Limb (tissue), 2 donors: ENCODE measurements at regions not wholly inside any gene's neighbourhood (a gene's known extent, or its start where the extent isn't known, plus 50 kb on each side); places are given as distances from the start of the nearest gene placed in this dataset.
"Not testable (repeated sequence)": the region's sequence is repeated elsewhere in the genome, so short reads cannot be mapped to it uniquely, and the experiment has no call there.

Experiments
- DNase-seq, 2 donors: peaks; one replicate each; pipeline ENCODE4 v3.0.0-alpha.2; 2016; ENCODE audit errors: extremely low spot score in 2 of 2

DNA sequence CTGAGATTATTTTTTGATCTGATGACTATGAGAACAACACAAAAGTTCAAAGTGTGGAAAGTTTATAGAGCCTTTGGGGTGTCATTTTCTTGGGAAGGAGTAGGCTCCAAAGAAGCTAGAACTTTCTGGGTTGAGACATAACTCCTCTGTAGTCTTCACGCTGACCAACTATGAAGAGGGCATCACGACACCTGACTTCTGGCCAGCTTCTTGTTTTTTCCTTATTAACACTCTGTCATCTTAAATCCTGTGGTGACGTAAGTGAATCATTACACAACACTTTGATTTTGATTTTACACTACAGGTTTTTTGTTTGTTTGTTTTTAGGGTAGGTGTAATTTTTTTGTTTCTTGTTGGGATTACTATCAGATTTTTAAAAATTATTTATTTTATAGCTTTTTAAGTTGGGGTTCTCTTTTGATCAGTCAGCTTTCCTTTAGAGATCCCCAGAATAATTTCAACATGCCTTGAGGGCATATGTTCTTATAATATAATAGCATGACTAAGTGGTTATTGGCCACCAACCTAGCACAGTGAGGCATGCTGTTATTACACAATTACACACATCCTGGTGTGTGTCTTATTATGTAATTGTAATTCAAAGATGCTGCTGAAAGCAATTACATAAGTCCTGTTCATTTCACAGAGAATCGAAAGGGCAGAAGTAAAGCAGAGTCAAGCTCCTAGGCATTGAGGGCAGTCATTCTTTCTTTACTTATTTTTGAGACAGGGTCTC, 281.6 kb upstream of the NOTCH2NLA start:
- not testable (repeated sequence) for DNase-seq

DNA sequence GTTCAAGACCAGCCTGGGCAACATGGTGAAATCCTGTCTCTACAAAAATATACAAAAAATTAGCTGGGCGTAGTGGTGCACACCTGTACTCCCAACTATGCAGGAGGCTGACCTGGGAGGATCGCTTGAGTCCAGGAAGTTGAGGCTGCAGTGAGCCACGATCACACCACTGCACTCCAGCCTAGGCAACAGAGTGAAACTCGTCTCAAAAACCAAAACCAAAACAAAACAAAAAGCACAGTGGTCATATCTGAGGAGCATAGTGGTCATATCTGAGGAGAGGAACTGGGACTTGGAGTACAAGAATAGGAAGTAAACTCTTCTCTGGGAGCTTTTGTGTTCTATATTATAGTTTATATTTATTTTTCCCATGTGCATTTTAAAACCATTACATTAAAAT, 275.3 kb upstream of the NOTCH2NLA start:
- DNase-seq: not testable (repeated sequence)

DNA sequence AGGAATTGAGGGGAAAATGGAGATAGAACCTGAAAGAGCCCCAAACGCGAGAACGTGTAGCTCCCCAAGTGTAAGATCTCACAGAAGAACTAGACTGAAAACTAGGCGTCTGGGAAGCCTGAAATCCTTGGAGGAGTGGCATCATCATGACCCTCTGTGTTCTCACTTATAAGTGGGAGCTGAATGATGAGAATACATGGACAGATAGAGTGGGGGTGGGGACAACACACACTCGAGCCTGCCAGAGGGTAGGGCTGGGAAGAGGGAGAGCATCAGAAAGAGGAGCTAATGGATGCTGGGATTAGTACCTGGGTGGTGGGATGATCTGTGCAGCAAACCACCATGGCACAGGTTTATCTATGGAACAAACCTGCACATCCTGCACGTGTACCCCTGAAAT, 258.7 kb upstream of the NOTCH2NLA start:
- not testable (repeated sequence) for DNase-seq

DNA sequence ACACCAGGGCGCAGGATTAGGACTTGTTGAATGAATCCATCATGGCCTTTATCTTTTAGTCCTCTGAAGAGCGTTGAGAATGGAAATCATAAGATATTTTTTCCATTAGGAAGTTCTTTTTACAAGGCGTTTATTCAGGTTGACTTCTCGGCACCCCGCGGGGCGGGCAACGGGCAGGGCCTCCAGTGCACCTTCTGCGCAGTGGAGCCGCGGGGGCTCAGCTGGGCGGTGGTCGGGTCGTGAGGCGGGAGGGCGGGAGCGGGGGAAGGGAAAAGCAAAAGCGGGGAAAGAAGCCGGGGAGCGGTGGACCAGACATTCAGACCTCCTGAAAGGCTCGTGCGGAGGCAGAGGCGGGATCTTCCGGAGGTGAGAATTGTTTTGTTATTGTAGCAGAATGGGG, 258.3 kb upstream of the NOTCH2NLA start:
- DNase-seq: not testable (repeated sequence)

DNA sequence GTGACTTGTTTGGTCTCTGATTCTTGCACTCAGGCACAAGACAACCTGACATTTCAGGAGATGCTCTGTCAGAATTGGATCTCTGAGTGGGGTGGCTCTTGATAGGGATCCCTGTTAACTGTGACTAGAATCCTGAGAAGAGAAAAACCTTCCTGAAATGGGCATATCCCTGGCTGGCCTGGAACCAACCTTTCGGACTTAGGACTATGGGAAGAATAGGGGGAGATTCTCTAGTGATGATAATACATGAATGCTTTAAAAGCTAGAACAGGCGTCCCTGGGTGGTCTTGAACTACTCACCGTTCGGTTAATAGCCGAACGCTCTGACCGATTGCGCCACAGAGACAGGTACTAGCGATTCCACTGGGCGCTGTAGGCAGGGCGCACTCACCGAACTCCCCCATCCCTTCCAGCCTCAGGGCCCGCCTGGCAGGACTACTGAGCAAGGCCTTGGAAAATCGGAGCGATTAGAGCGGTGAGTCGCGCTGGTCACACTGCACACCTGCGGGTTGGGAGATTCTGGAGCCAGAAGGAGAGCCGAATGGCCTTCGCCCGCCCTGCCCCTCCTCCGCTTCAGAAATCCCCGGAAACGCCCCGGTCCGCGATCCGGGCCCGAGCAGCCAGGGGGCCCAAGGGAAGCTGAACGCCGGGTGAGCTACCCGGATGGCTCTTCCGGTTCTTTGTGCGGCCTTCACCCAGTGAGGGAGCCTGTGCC, 257.6 kb upstream of the NOTCH2NLA start:
- peak in 1 of 2 donors; percentile 60 for DNase-seq

DNA sequence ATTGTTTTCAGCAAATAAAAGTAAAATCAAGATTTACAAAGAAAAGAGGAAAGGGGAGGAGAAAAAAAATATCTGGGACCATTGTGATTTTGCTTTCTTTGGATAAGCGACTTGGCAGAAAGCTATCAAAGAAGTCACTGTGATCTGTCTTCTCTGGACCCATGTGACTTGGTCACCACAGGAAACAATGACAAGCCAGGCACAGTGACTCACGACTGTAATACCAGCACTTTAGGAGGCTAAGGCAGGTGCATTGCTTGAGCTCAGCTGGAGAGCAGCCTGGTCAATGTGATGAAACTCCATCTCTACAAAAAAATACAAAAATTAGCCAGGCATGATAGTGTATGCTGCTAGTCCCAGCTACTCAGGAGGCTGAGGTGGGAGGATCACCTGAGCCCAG, 255.4 kb upstream of the NOTCH2NLA start:
- DNase-seq: not testable (repeated sequence)

DNA sequence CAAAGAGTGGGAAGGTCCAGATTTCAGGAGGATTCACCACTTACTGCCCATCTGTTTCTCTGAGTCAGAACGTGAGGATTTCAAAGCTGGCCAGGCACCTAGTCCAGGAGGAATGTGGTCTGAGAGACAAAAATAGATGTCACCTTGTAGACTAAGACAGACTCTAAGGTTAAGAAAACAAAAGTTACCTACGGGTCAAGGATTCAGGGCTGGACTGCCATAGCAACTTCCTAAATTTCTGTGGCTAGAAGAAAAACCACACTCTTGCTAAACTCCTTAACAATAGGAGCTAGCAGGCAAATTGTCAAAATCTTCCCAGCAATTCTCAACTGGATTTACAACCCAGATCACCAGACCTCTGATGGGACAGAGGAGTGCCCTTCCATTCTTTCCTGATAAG, 250.4 kb upstream of the NOTCH2NLA start:
- not testable (repeated sequence) for DNase-seq

DNA sequence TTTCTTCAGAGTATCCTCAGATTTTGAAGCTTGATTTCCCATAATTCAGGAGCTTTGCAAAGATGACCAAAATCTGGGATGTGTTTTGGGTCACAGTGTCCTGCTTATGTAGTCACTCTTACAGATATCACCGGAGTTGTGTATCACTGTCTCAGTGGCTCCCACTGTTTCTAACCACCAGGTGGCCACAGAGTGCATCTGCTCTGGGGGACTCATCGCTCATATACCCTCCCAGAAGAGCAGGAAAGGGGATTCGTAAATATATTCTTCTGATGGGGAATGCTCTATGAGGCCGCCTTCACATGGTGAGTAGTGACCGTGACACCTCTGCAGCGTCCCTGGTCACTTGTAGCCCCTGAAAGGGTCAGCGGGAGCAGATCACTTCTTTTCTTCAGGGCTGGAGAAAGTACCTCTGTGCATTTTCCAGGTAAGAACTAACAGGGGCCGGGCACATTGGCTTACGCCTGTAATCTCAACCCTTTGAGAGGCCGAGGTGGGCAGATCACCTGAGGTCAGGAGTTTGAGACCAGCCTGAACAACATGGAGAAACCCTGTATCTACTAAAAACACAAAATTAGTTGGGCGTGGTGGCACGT, 249.4 kb upstream of the NOTCH2NLA start:
- peak; percentile 14 to 38 for DNase-seq

DNA sequence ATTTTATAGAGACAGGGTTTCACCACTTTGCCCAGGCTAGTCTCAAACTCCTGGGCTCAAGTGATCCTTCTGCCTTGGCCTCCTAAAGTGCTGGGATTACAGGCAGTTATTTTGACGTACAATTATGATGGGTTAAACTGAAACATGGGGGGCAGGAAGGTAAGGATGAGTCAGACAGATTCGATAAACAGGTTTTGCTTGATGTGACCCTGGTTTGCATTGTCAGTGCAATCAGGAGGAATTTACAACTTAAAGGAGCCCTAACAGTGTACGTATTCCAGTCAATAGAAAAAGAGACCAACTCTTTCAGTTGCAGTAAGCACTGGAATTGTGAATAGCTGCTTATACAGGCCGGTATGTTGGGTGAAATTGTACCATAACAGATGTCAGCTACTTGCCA, 246.3 kb upstream of the NOTCH2NLA start:
- not testable (repeated sequence) for DNase-seq

DNA sequence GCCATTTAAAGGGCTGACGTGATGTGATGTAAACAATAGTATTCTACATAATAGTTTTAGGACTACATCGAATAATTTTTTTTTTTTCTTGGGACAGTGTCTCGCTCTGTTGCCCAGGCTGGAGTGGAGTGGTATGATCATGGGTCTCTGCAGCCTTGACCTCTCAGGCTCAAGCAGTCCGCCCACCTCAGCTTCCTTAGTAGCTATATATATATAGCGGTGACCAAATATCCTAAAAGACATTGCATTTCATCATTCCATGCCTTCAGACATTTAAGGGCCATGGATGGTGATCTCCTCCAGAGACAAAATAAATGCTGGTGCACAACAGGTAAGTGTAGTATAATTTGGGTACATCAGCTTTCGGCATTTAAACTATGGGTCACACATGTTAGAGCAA, 245.4 kb upstream of the NOTCH2NLA start:
- DNase-seq: not testable (repeated sequence)

DNA sequence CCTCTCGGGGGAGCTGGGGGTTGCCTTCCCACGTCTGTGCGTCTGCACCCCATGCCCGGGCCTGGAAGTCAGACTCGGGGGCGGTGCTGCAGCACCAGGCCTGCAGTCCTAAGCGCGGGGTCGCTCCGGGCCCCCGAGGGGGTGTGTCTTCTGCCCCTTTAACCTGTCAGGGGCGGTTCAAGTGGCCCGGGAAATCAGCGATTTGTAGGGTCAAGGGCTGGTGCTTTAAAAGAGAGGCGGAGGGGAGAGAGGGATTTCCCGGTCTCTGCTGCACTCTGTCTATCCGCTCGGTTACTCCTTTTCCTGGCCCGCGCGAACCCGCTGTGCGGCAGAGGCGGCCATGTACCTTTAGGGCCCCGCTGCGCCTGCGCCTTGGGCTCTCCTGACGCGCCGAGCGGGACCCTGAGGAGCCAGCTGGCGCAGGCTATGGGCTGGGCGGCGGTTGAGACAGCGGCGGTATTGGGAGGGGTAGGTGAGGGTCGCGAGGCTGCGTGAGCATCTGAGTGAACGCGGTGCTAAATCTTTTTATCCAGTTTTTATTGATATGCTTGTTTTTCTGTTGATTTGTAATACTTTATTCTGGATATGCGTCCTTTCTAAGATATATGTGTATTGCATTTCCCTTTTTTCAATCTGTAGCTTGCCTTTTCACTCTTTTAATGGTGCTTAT, 243.5 kb upstream of the NOTCH2NLA start:
- DNase-seq: peak; percentile 59 to 80

DNA sequence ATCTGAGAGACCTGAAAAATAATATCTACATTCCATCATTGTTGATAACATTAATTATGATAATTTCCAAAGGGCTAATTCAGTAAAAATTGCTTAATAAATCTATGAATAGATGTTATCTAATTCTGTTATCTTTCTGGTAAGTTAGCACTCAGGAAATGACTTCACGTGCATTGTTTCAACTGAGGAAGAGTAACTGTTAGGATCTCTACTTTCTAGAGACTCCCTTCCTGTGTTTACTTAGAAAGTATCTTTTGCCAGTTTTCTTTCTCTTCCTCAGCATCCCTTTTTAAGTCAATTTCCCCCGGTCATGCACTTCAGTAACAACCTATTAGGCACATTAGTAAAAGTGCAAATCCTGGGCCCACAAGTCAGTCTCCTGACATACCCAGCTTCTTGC, 231.1 kb upstream of the NOTCH2NLA start:
- not testable (repeated sequence) for DNase-seq

DNA sequence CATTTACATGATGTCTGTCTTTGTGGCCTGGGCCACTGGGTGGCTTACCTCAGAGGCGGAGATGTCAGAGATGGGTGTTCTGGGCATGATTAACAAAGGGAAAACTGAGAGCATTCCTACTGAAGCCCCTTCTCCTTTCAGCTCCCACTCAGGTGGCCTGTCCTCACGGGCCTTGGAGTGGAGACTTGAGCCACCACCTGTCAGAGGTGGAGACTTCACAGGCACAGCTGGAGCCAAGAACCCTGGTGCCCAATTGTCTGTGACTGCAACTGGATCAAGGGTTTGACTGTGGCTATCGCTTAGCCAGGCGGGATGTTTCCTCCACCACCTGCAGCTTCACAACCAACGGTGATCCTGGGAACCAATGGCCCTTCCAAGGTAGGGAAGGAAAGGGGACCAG, 230.5 kb upstream of the NOTCH2NLA start:
- DNase-seq: not testable (repeated sequence)

DNA sequence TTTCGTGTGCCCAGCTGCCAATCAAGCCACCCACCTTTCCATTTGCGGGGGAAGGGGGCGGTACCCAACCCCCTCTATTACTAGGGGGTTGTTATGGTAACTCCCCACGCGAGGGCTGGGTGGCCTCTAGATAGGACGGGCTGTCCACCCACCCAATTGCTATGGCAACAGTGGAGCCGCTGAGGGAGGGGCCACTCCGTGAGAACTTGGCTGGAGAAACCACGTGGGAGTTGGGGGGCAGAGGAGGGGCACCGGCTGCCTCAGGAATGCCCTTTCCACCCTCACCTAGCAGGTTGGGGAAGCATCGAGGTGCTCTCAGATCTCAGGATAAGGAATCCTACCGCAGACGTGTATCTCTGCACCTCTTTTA, 220.0 kb upstream of the NOTCH2NLA start:
- not testable (repeated sequence) for DNase-seq

DNA sequence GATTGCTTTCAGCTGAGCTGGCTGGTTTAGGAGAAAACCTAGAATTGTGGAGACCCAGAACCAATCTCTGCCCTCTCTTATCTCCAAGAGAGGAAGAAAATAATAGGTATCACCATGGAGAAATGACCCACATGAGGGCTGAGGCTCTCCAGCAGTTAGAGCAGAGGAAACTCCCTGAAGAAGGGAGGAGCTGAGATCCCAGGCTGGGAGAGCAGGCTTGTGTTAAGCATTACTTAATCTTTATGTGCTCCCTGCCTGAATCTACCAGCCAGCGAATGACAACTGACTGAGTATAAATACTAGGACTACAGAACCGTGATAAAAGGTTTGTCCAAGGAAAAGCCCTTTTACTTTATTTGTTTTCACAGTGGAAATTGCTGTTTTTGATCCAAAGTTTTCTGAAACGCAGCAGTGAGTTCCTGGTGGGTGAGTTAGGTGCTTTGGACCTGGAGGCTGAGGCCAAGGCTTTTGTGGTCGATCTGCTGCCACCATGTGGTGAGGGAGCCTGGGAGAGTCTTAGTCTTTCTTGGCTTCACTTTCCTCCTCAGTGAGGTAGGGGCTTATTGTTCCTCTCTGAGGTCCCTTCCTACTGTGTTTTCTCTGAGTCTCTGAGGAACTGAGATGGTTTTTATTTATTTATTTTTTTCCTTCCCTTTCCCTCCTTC, 219.5 kb upstream of the NOTCH2NLA start:
- DNase-seq: not testable (repeated sequence)

DNA sequence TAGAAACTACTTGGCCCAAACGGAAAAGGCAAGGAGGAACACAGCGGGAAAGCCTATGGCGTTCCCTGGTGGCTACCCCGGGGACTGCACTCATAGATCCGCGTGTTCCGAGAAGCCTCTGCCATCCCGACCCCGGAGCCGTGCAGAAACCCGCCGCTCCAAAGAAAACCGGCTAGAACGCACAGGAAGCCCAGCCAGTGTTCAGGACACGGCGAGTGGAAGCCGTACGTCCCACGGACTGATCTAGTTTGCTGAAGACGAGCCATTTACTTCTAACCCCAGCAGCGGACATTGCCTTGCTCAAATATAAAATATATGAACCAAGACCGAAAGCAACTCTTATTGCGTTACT, 215.0 kb upstream of the NOTCH2NLA start:
- peak; percentile 5 to 56 for DNase-seq

DNA sequence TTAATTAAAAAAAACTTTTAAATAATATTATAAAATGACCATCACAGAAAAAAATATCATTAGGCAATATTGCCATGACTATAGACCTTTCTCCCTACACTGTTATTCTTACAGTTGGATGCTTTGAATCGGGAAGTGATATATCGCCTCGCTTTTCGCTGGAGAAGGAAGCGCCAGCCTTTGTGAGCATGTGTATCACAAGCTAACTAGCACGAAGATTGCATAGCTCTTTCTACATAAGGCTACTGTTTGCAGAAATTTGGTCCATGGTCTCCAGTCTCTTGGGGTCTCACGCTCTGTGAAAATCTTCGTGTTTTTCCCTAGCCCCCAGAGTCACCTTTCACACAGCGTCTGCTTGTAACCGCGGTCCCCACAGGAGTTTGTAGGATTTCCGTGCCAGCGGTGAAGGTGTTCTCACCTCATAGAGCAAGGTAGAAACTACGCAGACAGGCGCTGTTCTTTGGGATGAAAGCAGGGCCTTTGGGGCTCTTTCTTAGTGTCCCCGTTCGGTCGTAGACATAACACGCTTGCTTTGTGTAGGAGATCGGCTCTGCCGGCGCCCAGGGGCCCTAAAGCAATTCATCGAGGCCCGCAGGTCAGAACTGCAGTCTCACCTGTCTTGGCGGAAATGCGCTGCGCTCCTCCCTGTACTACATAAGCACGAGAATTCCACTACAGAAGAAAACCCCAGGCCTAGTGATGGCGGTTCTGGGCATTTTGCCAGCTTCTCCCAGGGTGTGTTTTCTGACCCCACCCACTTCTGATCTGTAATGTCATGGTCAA, 214.5 kb upstream of the NOTCH2NLA start:
- DNase-seq: peak; percentile 0 to 16

DNA sequence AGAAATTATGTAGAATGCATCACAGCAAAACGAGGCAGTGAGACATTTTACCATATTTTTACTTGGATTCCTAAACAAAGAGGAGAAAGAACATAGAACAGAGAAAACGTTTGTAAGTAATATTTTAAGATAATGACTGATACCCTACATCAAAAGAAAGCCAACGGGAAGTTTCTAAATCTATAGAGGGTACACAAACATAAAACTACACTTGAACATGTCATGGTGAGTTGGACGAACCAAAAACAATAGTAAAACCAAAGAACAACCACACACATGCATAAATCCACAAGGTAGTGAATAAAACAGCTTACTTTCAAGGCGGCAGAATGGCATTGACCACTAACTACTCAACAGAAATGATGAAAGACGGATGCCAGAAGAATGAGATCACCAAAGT, 209.7 kb upstream of the NOTCH2NLA start:
- DNase-seq: not testable (repeated sequence)

DNA sequence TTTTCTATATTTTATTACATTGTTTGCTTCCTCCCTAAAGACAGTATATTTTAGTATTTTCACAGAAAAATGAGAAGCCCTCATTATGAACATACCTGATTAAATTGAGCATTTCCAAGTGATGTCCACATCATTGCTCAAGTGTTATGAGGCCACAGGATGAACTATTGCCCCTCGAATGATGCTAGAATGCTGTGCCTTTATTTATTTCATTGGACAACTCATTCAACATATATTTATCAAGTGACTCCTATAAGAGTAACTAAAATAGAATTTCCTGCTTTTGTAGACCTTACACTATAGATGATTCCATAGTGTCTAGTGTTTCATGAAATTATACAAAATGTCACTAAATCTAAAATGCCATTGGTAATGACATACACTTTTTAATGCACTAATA, 187.8 kb upstream of the NOTCH2NLA start:
- DNase-seq: not testable (repeated sequence)

DNA sequence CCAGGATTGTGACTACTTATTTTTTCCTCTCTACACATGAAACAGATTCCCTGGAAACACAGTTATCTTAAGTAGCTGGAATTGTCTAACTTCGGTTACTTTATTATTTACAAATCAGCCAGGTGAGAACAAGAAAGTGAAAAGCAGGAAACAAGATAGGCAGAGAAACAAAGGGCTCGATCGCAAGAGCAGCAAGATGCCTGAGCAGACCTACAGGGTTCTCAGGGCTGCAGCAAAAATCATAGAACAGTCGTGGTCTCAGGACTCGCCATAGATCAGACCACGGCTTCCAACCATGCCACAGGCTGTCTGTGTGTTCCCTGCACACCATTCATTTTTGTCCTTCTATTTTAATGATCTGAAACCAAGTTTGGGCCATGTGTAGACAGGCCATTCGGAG, 186.2 kb upstream of the NOTCH2NLA start:
- not testable (repeated sequence) for DNase-seq

DNA sequence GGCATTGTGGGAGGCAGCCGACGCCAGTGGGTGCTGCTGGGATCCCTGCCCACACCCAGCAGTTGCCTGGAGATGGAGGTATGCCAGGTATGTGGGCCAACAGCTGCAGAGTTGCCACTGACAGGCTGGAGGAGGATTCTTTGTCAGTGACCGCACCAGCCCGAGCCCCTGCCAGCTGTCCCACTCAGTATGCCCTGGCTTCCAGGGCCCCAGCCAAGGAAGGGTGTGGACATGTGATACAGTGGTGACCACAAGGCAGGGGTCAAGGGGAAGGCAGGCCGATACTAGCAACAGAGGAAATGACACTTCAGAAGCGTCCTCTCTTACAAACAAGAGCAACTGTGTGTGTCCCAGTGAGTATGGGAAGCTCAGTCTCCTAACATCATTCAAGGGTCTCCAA, 185.1 kb upstream of the NOTCH2NLA start:
- DNase-seq: peak; percentile 0 to 23
